Lower lobe of right lung (tissue), 2 donors: ENCODE measurements at regions not wholly inside any gene's neighbourhood (a gene's known extent, or its start where the extent isn't known, plus 50 kb on each side); places are given as distances from the start of the nearest gene placed in this dataset.

Source experiments
- ATAC-seq, 2 donors: fragments of 200-7000 bp; cut with Tn5 transposase; one replicate each; pipeline ENCODE4 v1.9.1; 2020 to 2022; ENCODE audit warnings: mild to moderate bottlenecking in 2 of 2, moderate library complexity in 2 of 2
- DNase-seq: peaks from one replicate; pipeline ENCODE4 v3.0.0-alpha.2; 2020
- H3K27ac ChIP-seq: fragments of 200-600 bp; one replicate; pipeline ENCODE4 v1.8.0; 2022
- H3K27me3 ChIP-seq: fragments of 200-600 bp; one replicate; pipeline ENCODE4 v1.8.0; 2022; ENCODE audit warnings: low read depth
- H3K36me3 ChIP-seq: fragments of 200-600 bp; one replicate; pipeline ENCODE4 v1.8.0; 2022; ENCODE audit warnings: mild to moderate bottlenecking
- H3K4me1 ChIP-seq: fragments of 200-600 bp; one replicate; pipeline ENCODE4 v1.8.0; 2022
- H3K4me3 ChIP-seq: fragments of 200-600 bp; one replicate; pipeline ENCODE4 v1.8.0; 2022; ENCODE audit warnings: mild to moderate bottlenecking
- H3K9me3 ChIP-seq: fragments of 200-600 bp; one replicate; pipeline ENCODE4 v1.8.0; 2022
- CTCF ChIP-seq: fragments of 200-600 bp; IDR thresholded peaks from one replicate; pipeline ENCODE4 v1.8.0; 2022; ENCODE audit warnings: antibody characterized with exemption, mild to moderate bottlenecking
- intact Hi-C: fragments of 100-400 bp; cut with DNase I; formaldehyde crosslinking; loops from one replicate; pipeline ENCODE4 v1.11.0; 2022
- donor health status: DM: no; HTN: yes; CAD: no; lungs with severe emphysema.

- no peak for ATAC-seq
- no peak overlapping the region for H3K27ac ChIP-seq
- TF ChIP-seq CTCF = no peak
Observed at GRCh38 chr5:109519416-109519815, 109.6 kb upstream of the PJA2 start.

GRCh38 chr5:109516390-109516789 is 106.6 kb upstream of the PJA2 start:
- DNase-seq (no peak), ATAC-seq (no peak)
- H3K4me1 ChIP-seq = peaks cover 3% of the 10 kb centered on the region
- no peaks in the 10 kb centered on the region for H3K9me3 ChIP-seq
- H3K4me3 ChIP-seq = no peak overlapping the region
- no peaks in the 10 kb centered on the region for H3K27me3 ChIP-seq
- intact Hi-C loops = no loop called here
- TF ChIP-seq CTCF = no peak
- H3K36me3 ChIP-seq = no peaks in the 10 kb centered on the region
- no peak overlapping the region for H3K27ac ChIP-seq

More at GRCh38 chr5:109519416-109519815, 109.6 kb upstream of the PJA2 start:
- DNase-seq = no peak
- H3K36me3 ChIP-seq = no peaks in the 10 kb centered on the region
- H3K27me3 ChIP-seq = no peaks in the 10 kb centered on the region
- H3K4me3 ChIP-seq = no peak overlapping the region
- no peaks in the 10 kb centered on the region for H3K9me3 ChIP-seq
- intact Hi-C loops = no loop called here
- H3K4me1 ChIP-seq = no peaks in the 10 kb centered on the region

GRCh38 chr5:109511980-109512734 is 102.4 kb upstream of the PJA2 start:
- no peak for DNase-seq
- no peak for ATAC-seq
- intact Hi-C loops = no loop called here

GRCh38 chr5:109506556-109506955 is 96.8 kb upstream of the PJA2 start:
- Histone ChIP-seq H3K27ac (no peak overlapping the region), H3K27me3 (no peaks in the 10 kb centered on the region), H3K4me3 (no peak overlapping the region), H3K4me1 (no peaks in the 10 kb centered on the region), H3K36me3 (no peaks in the 10 kb centered on the region), H3K9me3 (no peaks in the 10 kb centered on the region)
- ATAC-seq = peak; percentile 38 to 42
- no peak for DNase-seq
- TF ChIP-seq CTCF = no peak
- intact Hi-C loops = no loop called here

More at GRCh38 chr5:109511980-109512734, 102.4 kb upstream of the PJA2 start:
- H3K27ac ChIP-seq = no peak overlapping the region
- H3K27me3 ChIP-seq = no peaks in the 10 kb centered on the region
- no peak overlapping the region for H3K4me3 ChIP-seq
- H3K9me3 ChIP-seq = no peaks in the 10 kb centered on the region
- H3K4me1 ChIP-seq = peaks cover 3% of the 10 kb centered on the region
- TF ChIP-seq CTCF = no peak
- no peaks in the 10 kb centered on the region for H3K36me3 ChIP-seq

- Histone ChIP-seq H3K27ac (no peak overlapping the region), H3K27me3 (no peaks in the 10 kb centered on the region), H3K4me3 (no peak overlapping the region), H3K4me1 (no peaks in the 10 kb centered on the region), H3K36me3 (no peaks in the 10 kb centered on the region), H3K9me3 (no peaks in the 10 kb centered on the region)
- intact Hi-C loops = no loop called here
- no peak for TF ChIP-seq CTCF
- no peak for ATAC-seq
- no peak for DNase-seq
Observed at GRCh38 chr5:109496112-109496511, 86.3 kb upstream of the PJA2 start.
